Mesothelial cell of epicardium (in vitro differentiated cells): ENCODE measurements at regions not wholly inside any gene's neighbourhood (a gene's known extent, or its start where the extent isn't known, plus 50 kb on each side); places are given as distances from the start of the nearest gene placed in this dataset.

Experiments used
- DNase-seq, 2 experiments: peaks; one replicate each; pipeline ENCODE4 v3.0.0; 2021; ENCODE audit warnings: low spot score in 2 of 2; ENCODE audit not compliant: unreplicated experiment in 2 of 2
- H3K27ac Mint-ChIP-seq: 2 replicates; pipeline ENCODE4 v1.8.0; 2021; ENCODE audit warnings: mixed read lengths
- H3K27me3 Mint-ChIP-seq: 2 replicates; pipeline ENCODE4 v1.8.0; 2021; ENCODE audit warnings: low read depth, mixed read lengths
- H3K36me3 Mint-ChIP-seq: 2 replicates; pipeline ENCODE4 v1.8.0; 2021; ENCODE audit warnings: mixed read lengths
- H3K4me1 Mint-ChIP-seq: 2 replicates; pipeline ENCODE4 v1.8.0; 2021; ENCODE audit warnings: mixed read lengths
- H3K4me3 Mint-ChIP-seq: 2 replicates; pipeline ENCODE4 v1.8.0; 2021; ENCODE audit warnings: mild to moderate bottlenecking, moderate library complexity, mixed read lengths
- H3K9me3 Mint-ChIP-seq: 2 replicates; pipeline ENCODE4 v1.8.0; 2021; ENCODE audit warnings: mixed read lengths
- CTCF ChIP-seq: fragments of 200-600 bp; sonication (generic); IDR thresholded peaks from one replicate; pipeline ENCODE4 v1.5.0; 2021; ENCODE audit warnings: antibody characterized with exemption; ENCODE audit not compliant: unreplicated experiment

GRCh38 chr12:107597695-107598410, 87.7 kb upstream of the PWP1 start:
- H3K4me1 Mint-ChIP-seq = no peaks in the 10 kb centered on the region
- peaks cover 5% of the 10 kb centered on the region for H3K9me3 Mint-ChIP-seq
- no peak overlapping the region for H3K27ac Mint-ChIP-seq
- H3K36me3 Mint-ChIP-seq = no peaks in the 10 kb centered on the region
- H3K27me3 Mint-ChIP-seq = peaks cover 28% of the 10 kb centered on the region
- TF ChIP-seq CTCF = no peak
- no peak for DNase-seq
- no peak overlapping the region for H3K4me3 Mint-ChIP-seq

- no peak overlapping the region for H3K27ac Mint-ChIP-seq
- DNase-seq = no peak
- H3K27me3 Mint-ChIP-seq = peaks cover 28% of the 10 kb centered on the region
- H3K4me3 Mint-ChIP-seq = no peak overlapping the region
- no peaks in the 10 kb centered on the region for H3K36me3 Mint-ChIP-seq
- TF ChIP-seq CTCF = no peak
- no peaks in the 10 kb centered on the region for H3K4me1 Mint-ChIP-seq
- peaks cover 5% of the 10 kb centered on the region for H3K9me3 Mint-ChIP-seq
These were observed 86.7 kb upstream of the PWP1 start for GRCh38 chr12:107598906-107599305.

GRCh38 chr12:107600581-107601144, 84.9 kb upstream of the PWP1 start:
- H3K27me3 Mint-ChIP-seq = peaks cover 29% of the 10 kb centered on the region
- peaks cover 5% of the 10 kb centered on the region for H3K9me3 Mint-ChIP-seq
- no peaks in the 10 kb centered on the region for H3K4me1 Mint-ChIP-seq

GRCh38 chr12:107602446-107602845, 83.2 kb upstream of the PWP1 start:
- no peak for TF ChIP-seq CTCF
- Mint-ChIP-seq H3K27ac (no peak overlapping the region), H3K9me3 (peaks cover 5% of the 10 kb centered on the region), H3K4me1 (no peaks in the 10 kb centered on the region), H3K36me3 (no peaks in the 10 kb centered on the region), H3K4me3 (no peak overlapping the region), H3K27me3 (peaks cover 29% of the 10 kb centered on the region)
- DNase-seq = no peak

More at GRCh38 chr12:107600581-107601144, 84.9 kb upstream of the PWP1 start:
- no peak for DNase-seq
- H3K27ac Mint-ChIP-seq = no peak overlapping the region
- no peaks in the 10 kb centered on the region for H3K36me3 Mint-ChIP-seq
- TF ChIP-seq CTCF = no peak
- H3K4me3 Mint-ChIP-seq = no peak overlapping the region

- peaks cover 3% of the 10 kb centered on the region for H3K4me1 Mint-ChIP-seq
- H3K27me3 Mint-ChIP-seq = peaks cover 19% of the 10 kb centered on the region
- H3K36me3 Mint-ChIP-seq = no peaks in the 10 kb centered on the region
- no peak for DNase-seq
- H3K27ac Mint-ChIP-seq = no peak overlapping the region
- no peak overlapping the region for H3K4me3 Mint-ChIP-seq
- no peaks in the 10 kb centered on the region for H3K9me3 Mint-ChIP-seq
- no peak for TF ChIP-seq CTCF
These were observed 80.3 kb upstream of the PWP1 start for GRCh38 chr12:107605293-107605692.
